ENCODE measurements at regions not wholly inside any gene's neighbourhood (a gene's known extent, or its start where the extent isn't known, plus 50 kb on each side); places are given as distances from the start of the nearest gene placed in this dataset.

DNA sequence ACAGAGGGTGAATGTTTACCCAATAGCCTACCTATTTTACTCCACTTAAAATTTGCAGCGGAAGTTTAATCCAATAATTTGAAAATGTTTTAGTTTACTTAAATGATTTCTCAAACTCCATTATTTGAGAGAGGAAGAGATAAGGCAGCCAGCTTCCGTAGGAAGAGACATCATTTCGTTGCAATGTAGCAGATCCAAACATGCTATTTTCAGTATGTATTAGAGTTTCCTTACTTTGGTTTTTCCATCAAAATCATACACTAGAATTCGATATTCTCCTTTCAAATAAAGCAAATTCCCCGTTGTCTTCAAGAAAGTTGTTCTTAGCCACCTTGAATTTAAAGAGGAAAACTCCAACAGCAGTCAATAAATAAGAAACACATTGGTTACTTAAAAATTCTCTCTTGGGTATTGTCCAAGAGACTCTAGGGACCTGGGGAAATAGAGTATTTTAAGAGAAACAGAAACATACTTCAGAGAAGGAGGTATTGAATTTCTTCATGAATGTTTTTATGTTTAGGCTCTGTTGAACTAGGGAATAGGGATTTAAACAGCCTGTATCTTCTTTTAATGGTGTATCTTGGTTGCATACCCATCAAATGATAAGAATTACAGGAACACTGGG lies 324.5 kb upstream of the GBE1 start:
- TF ChIP-seq, protein P1, sequence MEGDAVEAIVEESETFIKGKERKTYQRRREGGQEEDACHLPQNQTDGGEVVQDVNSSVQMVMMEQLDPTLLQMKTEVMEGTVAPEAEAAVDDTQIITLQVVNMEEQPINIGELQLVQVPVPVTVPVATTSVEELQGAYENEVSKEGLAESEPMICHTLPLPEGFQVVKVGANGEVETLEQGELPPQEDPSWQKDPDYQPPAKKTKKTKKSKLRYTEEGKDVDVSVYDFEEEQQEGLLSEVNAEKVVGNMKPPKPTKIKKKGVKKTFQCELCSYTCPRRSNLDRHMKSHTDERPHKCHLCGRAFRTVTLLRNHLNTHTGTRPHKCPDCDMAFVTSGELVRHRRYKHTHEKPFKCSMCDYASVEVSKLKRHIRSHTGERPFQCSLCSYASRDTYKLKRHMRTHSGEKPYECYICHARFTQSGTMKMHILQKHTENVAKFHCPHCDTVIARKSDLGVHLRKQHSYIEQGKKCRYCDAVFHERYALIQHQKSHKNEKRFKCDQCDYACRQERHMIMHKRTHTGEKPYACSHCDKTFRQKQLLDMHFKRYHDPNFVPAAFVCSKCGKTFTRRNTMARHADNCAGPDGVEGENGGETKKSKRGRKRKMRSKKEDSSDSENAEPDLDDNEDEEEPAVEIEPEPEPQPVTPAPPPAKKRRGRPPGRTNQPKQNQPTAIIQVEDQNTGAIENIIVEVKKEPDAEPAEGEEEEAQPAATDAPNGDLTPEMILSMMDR (optimal IDR thresholded peaks at IDR 0.05 in 1 of 3, IDR thresholded peaks at IDR 0.05 in 1 of 3, conservative IDR thresholded peaks at IDR 0.05 in 1 of 3; ENCODE audit: extremely low read depth in 1 of 3, insufficient read depth in 2 of 3, low read length in 3 of 3) = no peak
- no peak for TF ChIP-seq EZH2 (IDR thresholded peaks at IDR 0.05; ENCODE audit: low read length)

All from keratinocyte (primary cell).